Spleen (tissue), 7 donors: ENCODE measurements at regions not wholly inside any gene's neighbourhood (a gene's known extent, or its start where the extent isn't known, plus 50 kb on each side); places are given as distances from the start of the nearest gene placed in this dataset.

Experiments
- CTCF ChIP-seq, 11 experiments: fragments of 200-600 bp in 7 of 11; fragments of 450-650 bp in 4 of 11; sonication (generic) in 4 of 11; IDR thresholded peaks in 8 of 11; conservative IDR thresholded peaks in 3 of 11; 1 replicate in 7 of 11; 2 replicates in 4 of 11; pipeline versions ENCODE4 v1.4.0 to v1.8.0; 2016 to 2021; ENCODE audit warnings: antibody characterized with exemption in 11 of 11, inconsistent platforms in 4 of 11, mild to moderate bottlenecking in 1 of 11
- POLR2A ChIP-seq, 3 donors: fragments of 450-650 bp; IDR thresholded peaks; one replicate each; pipeline ENCODE4 v1.5.1; 2017; ENCODE audit warnings: antibody characterized with exemption in 3 of 3, mild to moderate bottlenecking in 1 of 3
- donor health status: DM: no; HTN: no; CAD: no; lungs with moderate emphysema.
- donor health status: DM: no; HTN: no; CAD: no.
- donor health status: DM: no; HTN: no; CAD: no.

GRCh38 chr1:96059736-96060135 is 661.8 kb upstream of the PTBP2 start:
- no peak for TF ChIP-seq CTCF (IDR thresholded peaks at IDR 0.05 in 8 of 11, conservative IDR thresholded peaks at IDR 0.05 in 3 of 11)
- TF ChIP-seq POLR2A (IDR thresholded peaks at IDR 0.05): no peak
